ENCODE measurements at regions not wholly inside any gene's neighbourhood (a gene's known extent, or its start where the extent isn't known, plus 50 kb on each side); places are given as distances from the start of the nearest gene placed in this dataset.

GRCh38 chr1:17878837-17879236, 123.7 kb downstream of the ACTL8 start:
- peaks cover 26% of the 10 kb centered on the region for H3K27me3 Mint-ChIP-seq
- no peaks in the 10 kb centered on the region for H3K4me1 ChIP-seq (ENCODE audit: control insufficient read depth in 2 of 2, insufficient read depth in 2 of 2, low read length in 2 of 2)
- 72% methylated on average over 2 of the region's 3 CpGs for WGBS (ENCODE audit: insufficient coverage)
- ChIA-PET POLR2A (no interaction called here), CTCF (no interaction called here)
- DNase-seq (no peak), ATAC-seq (ENCODE audit: low read depth) (no peak)
- H3K27ac Mint-ChIP-seq = no peak overlapping the region
- no peak overlapping the region for H3K4me2 ChIP-seq (replicated peaks; ENCODE audit: low read depth, low read length, poor library complexity, severe bottlenecking)
- no peak for TF ChIP-seq CTCF (IDR thresholded peaks at IDR 0.05)
- TF ChIP-seq EZH2 (IDR thresholded peaks at IDR 0.05; ENCODE audit: borderline replicate concordance, insufficient read depth, low read depth, low read length, poor library complexity, severe bottlenecking) = no peak
- H3K36me3 ChIP-seq (replicated peaks in 1 of 2; ENCODE audit: control extremely low read depth in 1 of 2, control insufficient read depth in 1 of 2, extremely low read depth in 1 of 2, insufficient read depth in 2 of 2, low read length in 1 of 2) = no peaks in the 10 kb centered on the region
- no peak overlapping the region for H3K4me3 ChIP-seq (ENCODE audit: control extremely low read depth in 1 of 5, extremely low read depth in 1 of 5, insufficient read depth in 1 of 5, low read depth in 2 of 5, low read length in 4 of 5)
- no peaks in the 10 kb centered on the region for H3K9me3 ChIP-seq (ENCODE audit: control extremely low read depth in 1 of 3, control insufficient read depth in 2 of 3, insufficient read depth in 1 of 3, low read length in 2 of 3)
- no peak overlapping the region for H3K9ac ChIP-seq (ENCODE audit: low read length)
- H3K9me3 Mint-ChIP-seq (ENCODE audit: insufficient read depth) = peaks cover 2% of the 10 kb centered on the region
- H3K4me1 Mint-ChIP-seq = no peaks in the 10 kb centered on the region
- H3K27ac ChIP-seq (ENCODE audit: low read length in 2 of 2) = no peak overlapping the region
- intact Hi-C loops (cut with micrococcal nuclease) = no loop called here
- H2AFZ ChIP-seq (ENCODE audit: insufficient read depth, low read depth, low read length, poor library complexity, severe bottlenecking) = no peak overlapping the region
- no peak overlapping the region for H3K4me3 Mint-ChIP-seq
- no peaks in the 10 kb centered on the region for H4K20me1 ChIP-seq (ENCODE audit: control insufficient read depth, insufficient read depth, low read length, poor library complexity, severe bottlenecking)
- H3K79me2 ChIP-seq (ENCODE audit: control insufficient read depth, insufficient read depth, low read length) = no peaks in the 10 kb centered on the region
- H3K27me3 ChIP-seq (replicated peaks in 1 of 4; ENCODE audit: control extremely low read depth in 1 of 4, control insufficient read depth in 3 of 4, insufficient read depth in 4 of 4, low read length in 3 of 4) = peaks cover 0 to 1% (median 0%) of the 10 kb centered on the region in 4 experiments

GRCh38 chr1:17880449-17880848, 125.3 kb downstream of the ACTL8 start:
- Histone ChIP-seq H3K27me3 (replicated peaks in 1 of 4; ENCODE audit: control extremely low read depth in 1 of 4, control insufficient read depth in 3 of 4, insufficient read depth in 4 of 4, low read length in 3 of 4) (no peaks in the 10 kb centered on the region), H3K4me2 (replicated peaks; ENCODE audit: low read depth, low read length, poor library complexity, severe bottlenecking) (no peak overlapping the region), H3K9me3 (ENCODE audit: control extremely low read depth in 1 of 3, control insufficient read depth in 2 of 3, insufficient read depth in 1 of 3, low read length in 2 of 3) (no peaks in the 10 kb centered on the region), H3K4me1 (ENCODE audit: control insufficient read depth in 2 of 2, insufficient read depth in 2 of 2, low read length in 2 of 2) (no peaks in the 10 kb centered on the region), H3K79me2 (ENCODE audit: control insufficient read depth, insufficient read depth, low read length) (no peaks in the 10 kb centered on the region), H2AFZ (ENCODE audit: insufficient read depth, low read depth, low read length, poor library complexity, severe bottlenecking) (no peak overlapping the region), H3K36me3 (replicated peaks in 1 of 2; ENCODE audit: control extremely low read depth in 1 of 2, control insufficient read depth in 1 of 2, extremely low read depth in 1 of 2, insufficient read depth in 2 of 2, low read length in 1 of 2) (no peaks in the 10 kb centered on the region), H3K27ac (ENCODE audit: low read length in 2 of 2) (no peak overlapping the region), H3K9ac (ENCODE audit: low read length) (no peak overlapping the region), H3K4me3 (ENCODE audit: control extremely low read depth in 1 of 5, extremely low read depth in 1 of 5, insufficient read depth in 1 of 5, low read depth in 2 of 5, low read length in 4 of 5) (no peak overlapping the region), H4K20me1 (ENCODE audit: control insufficient read depth, insufficient read depth, low read length, poor library complexity, severe bottlenecking) (no peaks in the 10 kb centered on the region)
- POLR2A ChIA-PET = no interaction called here
- ATAC-seq (ENCODE audit: low read depth) (no peak), DNase-seq (no peak)
- CTCF ChIA-PET = no interaction called here
- no peak overlapping the region for H3K4me3 Mint-ChIP-seq
- H3K4me1 Mint-ChIP-seq = no peaks in the 10 kb centered on the region
- 87% methylated on average over 10 of the region's 10 CpGs for WGBS (ENCODE audit: insufficient coverage)
- H3K9me3 Mint-ChIP-seq (ENCODE audit: insufficient read depth) = peaks cover 2% of the 10 kb centered on the region
- no peak for TF ChIP-seq CTCF (IDR thresholded peaks at IDR 0.05)
- TF ChIP-seq EZH2 (IDR thresholded peaks at IDR 0.05; ENCODE audit: borderline replicate concordance, insufficient read depth, low read depth, low read length, poor library complexity, severe bottlenecking) = no peak
- H3K27me3 Mint-ChIP-seq = peaks cover 30% of the 10 kb centered on the region
- H3K27ac Mint-ChIP-seq = no peak overlapping the region
- intact Hi-C loops (cut with micrococcal nuclease) = no loop called here
